ENCODE measurements at regions not wholly inside any gene's neighbourhood (a gene's known extent, or its start where the extent isn't known, plus 50 kb on each side); places are given as distances from the start of the nearest gene placed in this dataset.
"Not testable (repeated sequence)": the region's sequence is repeated elsewhere in the genome, so short reads cannot be mapped to it uniquely, and the experiment has no call there.

GRCh38 chr1:82139751-82140468, 339.2 kb downstream of the ADGRL2 start:
- Histone ChIP-seq H3K4me1 (no peaks in the 10 kb centered on the region), H3K27ac (no peak overlapping the region), H3K36me3 (no peaks in the 10 kb centered on the region), H3K9me3 (no peaks in the 10 kb centered on the region), H3K4me3 (no peak overlapping the region), H3K27me3 (no peaks in the 10 kb centered on the region)
- no peak for TF ChIP-seq CTCF (IDR thresholded peaks at IDR 0.05)
- ATAC-seq (no peak), DNase-seq (no peak), FAIRE-seq (no peak)
- intact Hi-C loops (cut with DNase I) = no loop called here
- 83 to 90% methylated on average over 8 of the region's 8 CpGs for WGBS, 2 donors

GRCh38 chr1:82136351-82136750, 335.6 kb downstream of the ADGRL2 start:
- not testable (repeated sequence) for FAIRE-seq, DNase-seq

GRCh38 chr1:82125866-82126265, 325.1 kb downstream of the ADGRL2 start:
- intact Hi-C loops (cut with DNase I) = no loop called here
- Histone ChIP-seq H3K4me3 (no peak overlapping the region), H3K4me1 (no peaks in the 10 kb centered on the region), H3K27ac (no peak overlapping the region), H3K27me3 (no peaks in the 10 kb centered on the region), H3K9me3 (no peaks in the 10 kb centered on the region), H3K36me3 (no peaks in the 10 kb centered on the region)
- FAIRE-seq (no peak), DNase-seq (no peak), ATAC-seq (no peak)
- WGBS, 2 donors = 37 to 69% methylated on average over 1 of the region's 1 CpG
- no peak for TF ChIP-seq CTCF (IDR thresholded peaks at IDR 0.05)

More at GRCh38 chr1:82136351-82136750, 335.6 kb downstream of the ADGRL2 start:
- 76 to 92% methylated on average over 17 to 20 of the region's 20 CpGs for WGBS, 2 donors
- H3K36me3 ChIP-seq; H3K27ac ChIP-seq; H3K4me3 ChIP-seq; H3K4me1 ChIP-seq; H3K27me3 ChIP-seq; ATAC-seq; intact Hi-C loops (cut with DNase I); H3K9me3 ChIP-seq: not testable (repeated sequence)

DNA sequence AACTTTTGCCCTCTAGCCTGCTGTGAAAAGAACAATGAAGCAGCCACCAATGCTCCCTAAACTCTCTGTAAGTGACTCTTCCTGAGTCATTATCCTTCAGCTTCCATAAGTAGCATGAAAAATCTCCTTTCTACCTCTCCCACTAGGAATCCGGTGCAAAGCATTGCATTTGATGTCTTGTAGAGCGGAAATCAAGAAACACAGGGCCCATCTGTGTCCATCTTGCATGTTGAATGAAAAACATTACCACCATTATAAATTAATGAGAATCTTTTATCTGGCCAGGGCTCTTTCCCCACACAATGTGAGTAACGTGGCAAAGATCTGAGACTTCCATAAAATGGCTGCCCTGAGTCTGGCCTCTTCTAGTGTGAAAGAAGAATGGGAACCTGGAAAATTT, 324.4 kb downstream of the ADGRL2 start:
- FAIRE-seq = no peak
- intact Hi-C loops (cut with DNase I) = no loop called here
- WGBS, 2 donors = 80 to 91% methylated on average over 3 of the region's 3 CpGs
- Histone ChIP-seq H3K27ac (no peak overlapping the region), H3K4me1 (no peaks in the 10 kb centered on the region), H3K9me3 (no peaks in the 10 kb centered on the region), H3K4me3 (no peak overlapping the region), H3K36me3 (no peaks in the 10 kb centered on the region), H3K27me3 (no peaks in the 10 kb centered on the region)
- ATAC-seq = no peak
- no peak for DNase-seq
- no peak for TF ChIP-seq CTCF (IDR thresholded peaks at IDR 0.05)

DNA sequence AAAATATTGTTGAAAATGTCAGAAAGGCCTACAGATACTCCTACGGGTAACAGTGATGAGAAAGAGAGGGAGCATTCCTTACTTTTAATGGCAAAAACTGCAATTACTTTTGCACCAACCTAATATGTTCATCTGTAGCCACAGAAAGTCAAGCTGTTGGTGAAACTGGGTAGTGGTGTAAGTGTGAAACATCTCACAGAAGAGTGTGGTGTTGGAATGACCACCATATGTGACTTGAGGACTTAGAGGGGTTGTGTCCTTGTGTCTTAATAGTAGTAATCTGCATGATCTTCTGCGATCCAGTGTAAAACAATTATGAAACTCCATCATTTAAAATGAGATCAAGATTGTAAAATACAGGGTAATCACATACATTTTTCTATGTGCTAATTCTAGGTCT, 320.7 kb downstream of the ADGRL2 start:
- no peaks in the 10 kb centered on the region for H3K4me1 ChIP-seq
- no peaks in the 10 kb centered on the region for H3K27me3 ChIP-seq
- H3K9me3 ChIP-seq = no peaks in the 10 kb centered on the region
- 78 to 85% methylated on average over 2 of the region's 2 CpGs for WGBS, 2 donors
- no peak for TF ChIP-seq CTCF (IDR thresholded peaks at IDR 0.05)
- intact Hi-C loops (cut with DNase I) = no loop called here
- DNase-seq (no peak), ATAC-seq (no peak), FAIRE-seq (no peak)
- no peak overlapping the region for H3K4me3 ChIP-seq
- no peaks in the 10 kb centered on the region for H3K36me3 ChIP-seq
- H3K27ac ChIP-seq = no peak overlapping the region

Data from pancreas (tissue), 10 donors.